ENCODE measurements at regions not wholly inside any gene's neighbourhood (a gene's known extent, or its start where the extent isn't known, plus 50 kb on each side); places are given as distances from the start of the nearest gene placed in this dataset.

- intact Hi-C loops (cut with DNase I; ENCODE audit: low total_unique reads), result no loop called here
- H3K4me3 ChIP-seq (ENCODE audit: low read depth, poor library complexity, severe bottlenecking), result no peak overlapping the region
- DNase-seq (ENCODE audit: low spot score in 2 of 2), result no peak
- WGBS, 2 donors, result 44 to 46% methylated on average over 3 of the region's 3 CpGs
- TF ChIP-seq CTCF (IDR thresholded peaks at IDR 0.05) (no peak), POLR2A (IDR thresholded peaks at IDR 0.05) (no peak)
Observed at GRCh38 chr6:23736577-23736976, 389.4 kb upstream of the NRSN1 start.

GRCh38 chr6:23747239-23747638, 378.8 kb upstream of the NRSN1 start:
- no peak overlapping the region for H3K4me3 ChIP-seq (ENCODE audit: low read depth, poor library complexity, severe bottlenecking)
- TF ChIP-seq POLR2A (IDR thresholded peaks at IDR 0.05) (no peak), CTCF (IDR thresholded peaks at IDR 0.05) (no peak)
- 68 to 76% methylated on average over 5 of the region's 5 CpGs for WGBS, 2 donors
- intact Hi-C loops (cut with DNase I; ENCODE audit: low total_unique reads), result no loop called here
- no peak for DNase-seq (ENCODE audit: low spot score in 2 of 2)

- H3K4me3 ChIP-seq (ENCODE audit: low read depth, poor library complexity, severe bottlenecking), result no peak overlapping the region
- WGBS, 2 donors, result 63 to 64% methylated on average over 1 of the region's 1 CpG
- DNase-seq (ENCODE audit: low spot score in 2 of 2), result no peak
- TF ChIP-seq CTCF (IDR thresholded peaks at IDR 0.05), result no peak
- TF ChIP-seq POLR2A (IDR thresholded peaks at IDR 0.05), result no peak
- intact Hi-C loops (cut with DNase I; ENCODE audit: low total_unique reads), result no loop called here
Observed at GRCh38 chr6:23752414-23752813, 373.6 kb upstream of the NRSN1 start.

- 79 to 85% methylated on average over 1 of the region's 1 CpG for WGBS, 2 donors
- DNase-seq (ENCODE audit: low spot score in 2 of 2), result no peak
- TF ChIP-seq CTCF (IDR thresholded peaks at IDR 0.05) (no peak), POLR2A (IDR thresholded peaks at IDR 0.05) (no peak)
- no peak overlapping the region for H3K4me3 ChIP-seq (ENCODE audit: low read depth, poor library complexity, severe bottlenecking)
- intact Hi-C loops (cut with DNase I; ENCODE audit: low total_unique reads), result no loop called here
Observed at GRCh38 chr6:23754197-23754596, 371.8 kb upstream of the NRSN1 start.

- 66 to 67% methylated on average over 5 of the region's 5 CpGs for WGBS, 2 donors
- H3K4me3 ChIP-seq (ENCODE audit: low read depth, poor library complexity, severe bottlenecking), result no peak overlapping the region
- DNase-seq (ENCODE audit: low spot score in 2 of 2), result no peak
- TF ChIP-seq CTCF (IDR thresholded peaks at IDR 0.05) (no peak), POLR2A (IDR thresholded peaks at IDR 0.05) (no peak)
- intact Hi-C loops (cut with DNase I; ENCODE audit: low total_unique reads), result no loop called here
Observed at GRCh38 chr6:23775127-23775526, 350.9 kb upstream of the NRSN1 start.

- DNase-seq (ENCODE audit: low spot score in 2 of 2), result no peak
- 46 to 56% methylated on average over 2 of the region's 2 CpGs for WGBS, 2 donors
- no peak overlapping the region for H3K4me3 ChIP-seq (ENCODE audit: low read depth, poor library complexity, severe bottlenecking)
- intact Hi-C loops (cut with DNase I; ENCODE audit: low total_unique reads), result no loop called here
- TF ChIP-seq CTCF (IDR thresholded peaks at IDR 0.05) (no peak), POLR2A (IDR thresholded peaks at IDR 0.05) (no peak)
Observed at GRCh38 chr6:23783901-23784300, 342.1 kb upstream of the NRSN1 start.
